Gastrocnemius medialis (tissue), 4 donors: ENCODE measurements at regions not wholly inside any gene's neighbourhood (a gene's known extent, or its start where the extent isn't known, plus 50 kb on each side); places are given as distances from the start of the nearest gene placed in this dataset.

Experiments
- POLR2A ChIP-seq, 2 donors: fragments of 450-650 bp; IDR thresholded peaks; one replicate each; pipeline ENCODE4 v1.6.1; 2017; ENCODE audit warnings: antibody characterized with exemption in 2 of 2, mild to moderate bottlenecking in 2 of 2, moderate library complexity in 2 of 2
- TF ChIP-seq, protein P1 (sequence below), 5 experiments: fragments of 450-650 bp in 3 of 5; fragments of 200-600 bp in 2 of 5; sonication (generic) in 2 of 5; IDR thresholded peaks in 4 of 5; conservative IDR thresholded peaks in 1 of 5; 1 replicate in 4 of 5; 2 replicates in 1 of 5; pipeline ENCODE4 v1.5.1; 2016 to 2019; ENCODE audit warnings: antibody characterized with exemption in 5 of 5, mild to moderate bottlenecking in 3 of 5, moderate library complexity in 3 of 5

DNA sequence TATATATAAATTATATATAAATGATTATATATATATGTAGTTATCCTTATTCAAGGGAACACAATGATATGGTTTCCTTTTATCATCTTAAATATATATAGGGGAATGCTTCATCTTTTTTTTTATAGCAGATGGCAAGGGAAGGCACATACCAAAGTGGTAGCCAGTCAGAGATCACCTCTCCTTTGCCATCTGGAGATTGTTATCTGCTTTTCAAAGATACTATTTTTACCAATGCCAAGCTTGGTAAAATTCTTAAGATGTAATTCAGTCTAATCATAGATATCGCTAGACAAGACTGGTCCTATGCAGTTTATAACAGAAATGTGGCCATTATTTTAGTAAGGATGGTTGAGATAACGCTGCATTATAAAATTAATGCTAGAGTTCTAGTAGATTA is 64.7 kb upstream of the DSEL start:
- TF ChIP-seq, protein P1, sequence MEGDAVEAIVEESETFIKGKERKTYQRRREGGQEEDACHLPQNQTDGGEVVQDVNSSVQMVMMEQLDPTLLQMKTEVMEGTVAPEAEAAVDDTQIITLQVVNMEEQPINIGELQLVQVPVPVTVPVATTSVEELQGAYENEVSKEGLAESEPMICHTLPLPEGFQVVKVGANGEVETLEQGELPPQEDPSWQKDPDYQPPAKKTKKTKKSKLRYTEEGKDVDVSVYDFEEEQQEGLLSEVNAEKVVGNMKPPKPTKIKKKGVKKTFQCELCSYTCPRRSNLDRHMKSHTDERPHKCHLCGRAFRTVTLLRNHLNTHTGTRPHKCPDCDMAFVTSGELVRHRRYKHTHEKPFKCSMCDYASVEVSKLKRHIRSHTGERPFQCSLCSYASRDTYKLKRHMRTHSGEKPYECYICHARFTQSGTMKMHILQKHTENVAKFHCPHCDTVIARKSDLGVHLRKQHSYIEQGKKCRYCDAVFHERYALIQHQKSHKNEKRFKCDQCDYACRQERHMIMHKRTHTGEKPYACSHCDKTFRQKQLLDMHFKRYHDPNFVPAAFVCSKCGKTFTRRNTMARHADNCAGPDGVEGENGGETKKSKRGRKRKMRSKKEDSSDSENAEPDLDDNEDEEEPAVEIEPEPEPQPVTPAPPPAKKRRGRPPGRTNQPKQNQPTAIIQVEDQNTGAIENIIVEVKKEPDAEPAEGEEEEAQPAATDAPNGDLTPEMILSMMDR (IDR thresholded peaks at IDR 0.05 in 4 of 5, conservative IDR thresholded peaks at IDR 0.05 in 1 of 5): no peak
- TF ChIP-seq POLR2A (IDR thresholded peaks at IDR 0.05): no peak
